GM12878 (cell line): ENCODE measurements at regions not wholly inside any gene's neighbourhood (a gene's known extent, or its start where the extent isn't known, plus 50 kb on each side); places are given as distances from the start of the nearest gene placed in this dataset.

Source experiments
- ATAC-seq: fragments of 200-7000 bp; cut with Tn5 transposase; 3 replicates; pipeline ENCODE4 v1.9.1; 2020; ENCODE audit warnings: mild to moderate bottlenecking, moderate library complexity
- BruUV-seq: library from RNA; stranded (reverse); fragments of 400-500 nt; replicated peaks from 2 replicates; lab custom pipeline; 2021; lab: Mats Ljungman, UMichigan
- CTCF ChIA-PET: fragments of 300-600 bp; sonication (Branson Sonifier 250); formaldehyde crosslinking; extraction: SDS; loops from one replicate; lab custom pipeline; 2021; ENCODE audit warnings: inconsistent platforms; lab: Yijun Ruan, JAX
- POLR2A ChIA-PET: fragments of 350-600 bp; formaldehyde crosslinking; extraction: SDS; loops from one replicate; lab custom pipeline; 2021; ENCODE audit warnings: inconsistent platforms; lab: Charles Lee
- RAD21 ChIA-PET: fragments of 300-600 bp; sonication (Branson Sonifier 250); formaldehyde crosslinking; loops from one replicate; lab custom pipeline; 2023; ENCODE audit warnings: antibody characterized with exemption; ENCODE audit not compliant: unreplicated experiment; lab: Charles Lee
- SMC1A ChIA-PET: fragments of 300-600 bp; sonication (Branson Sonifier 250); formaldehyde crosslinking; loops from one replicate; lab custom pipeline; 2023; ENCODE audit not compliant: unreplicated experiment, uncharacterized antibody; lab: Charles Lee
- DNase-seq: peaks from one replicate; pipeline ENCODE4 v3.0.0-alpha.2; 2011; ENCODE audit warnings: low read depth, low spot score
- FAIRE-seq: peaks from 3 replicates; lab custom pipeline; 2011; peaks lifted over from hg19 to GRCh38; lab: Jason Lieb, UNC
- H2AFZ ChIP-seq: 2 replicates; pipeline ENCODE4 v1.6.0; 2011; ENCODE audit warnings: low read depth, low read length, control low read depth; ENCODE audit not compliant: control insufficient read depth
- H3K27ac ChIP-seq: 2 replicates; pipeline ENCODE4 v1.5.1; 2011; ENCODE audit warnings: control low read depth; ENCODE audit not compliant: control insufficient read depth, insufficient read depth
- H3K27me3 ChIP-seq, 2 experiments: replicated peaks in 1 of 2; 2 replicates each; pipeline versions ENCODE4 v1.6.0 to v1.6.1; 2011; ENCODE audit warnings: low read length in 1 of 2; ENCODE audit not compliant: control insufficient read depth in 2 of 2, insufficient read depth in 2 of 2
- H3K36me3 ChIP-seq, 2 experiments: 2 replicates each; pipeline ENCODE4 v1.5.1; 2011; ENCODE audit warnings: low read length in 1 of 2; ENCODE audit not compliant: control insufficient read depth in 2 of 2, insufficient read depth in 2 of 2
- H3K4me1 ChIP-seq: 2 replicates; pipeline ENCODE4 v1.6.1; 2011; ENCODE audit warnings: mild to moderate bottlenecking, low read length, moderate library complexity, mixed read lengths; ENCODE audit not compliant: control insufficient read depth, insufficient read depth
- H3K4me2 ChIP-seq: 2 replicates; pipeline ENCODE4 v1.6.0; 2011; ENCODE audit warnings: control low read depth; ENCODE audit not compliant: control insufficient read depth, insufficient read depth
- H3K4me3 ChIP-seq: fragments of 200-600 bp; sonication (generic); 2 replicates; pipeline ENCODE4 v1.5.1; 2016
- H3K79me2 ChIP-seq: 2 replicates; pipeline ENCODE4 v1.6.0; 2011; ENCODE audit warnings: low read length; ENCODE audit not compliant: control insufficient read depth, insufficient read depth
- H3K9ac ChIP-seq: 2 replicates; pipeline ENCODE4 v1.8.0; 2011; ENCODE audit warnings: low read length, control low read depth, mixed read lengths; ENCODE audit not compliant: control insufficient read depth, insufficient read depth
- H3K9me3 ChIP-seq: replicated peaks from 3 replicates; pipeline ENCODE4 v1.5.1; 2011; ENCODE audit warnings: mild to moderate bottlenecking, low read length; ENCODE audit not compliant: control insufficient read depth, insufficient read depth
- H4K20me1 ChIP-seq: 2 replicates; pipeline ENCODE4 v1.6.0; 2011; ENCODE audit not compliant: control insufficient read depth, insufficient read depth
- ATF3 ChIP-seq: IDR thresholded peaks from 2 replicates; pipeline ENCODE4 v1.6.1; 2011; ENCODE audit warnings: low read depth, mild to moderate bottlenecking, low read length, moderate library complexity, borderline replicate concordance; ENCODE audit errors: extremely low read depth
- BACH1 ChIP-seq: fragments of 450-650 bp; IDR thresholded peaks from 2 replicates; pipeline ENCODE4 v1.6.1; 2017; ENCODE audit warnings: mild to moderate bottlenecking, borderline replicate concordance
- BHLHE40 ChIP-seq, 2 experiments: fragments of 450-650 bp in 1 of 2; IDR thresholded peaks; 2 replicates each; pipeline ENCODE4 v1.6.1; 2011 to 2017; ENCODE audit warnings: low read depth in 2 of 2, borderline replicate concordance in 1 of 2, improper control_type of control experiment in 1 of 2, low read length in 1 of 2, mild to moderate bottlenecking in 1 of 2
- BRCA1 ChIP-seq: IDR thresholded peaks from 2 replicates; pipeline ENCODE4 v1.6.1; 2011; ENCODE audit warnings: low read depth, low read length, improper control_type of control experiment
- CREM ChIP-seq: IDR thresholded peaks from 2 replicates; pipeline ENCODE4 v1.6.1; 2014; ENCODE audit warnings: antibody characterized with exemption, low read depth
- CUX1 ChIP-seq: IDR thresholded peaks from 2 replicates; pipeline ENCODE4 v1.6.1; 2012; ENCODE audit warnings: improper control_type of control experiment, low read depth, low read length; ENCODE audit not compliant: insufficient replicate concordance
- RCOR1 ChIP-seq: conservative IDR thresholded peaks from 2 replicates; pipeline ENCODE4 v1.6.1; 2012; ENCODE audit warnings: low read depth, low read length, improper control_type of control experiment
- SRF ChIP-seq, 2 experiments: IDR thresholded peaks; 2 replicates each; pipeline ENCODE4 v1.6.1; 2011; ENCODE audit warnings: low read depth in 2 of 2, low read length in 2 of 2, mild to moderate bottlenecking in 1 of 2, moderate library complexity in 1 of 2
- ZNF207 ChIP-seq: fragments of 450-650 bp; IDR thresholded peaks from 2 replicates; pipeline ENCODE4 v1.6.1; 2014; ENCODE audit warnings: antibody characterized with exemption, mild to moderate bottlenecking, borderline replicate concordance
- ZNF24 ChIP-seq: fragments of 450-650 bp; IDR thresholded peaks from 2 replicates; pipeline ENCODE4 v1.6.1; 2017; ENCODE audit warnings: antibody characterized with exemption, mild to moderate bottlenecking
- ZZZ3 ChIP-seq: IDR thresholded peaks from 2 replicates; pipeline ENCODE4 v1.6.1; 2011; ENCODE audit warnings: low read depth; ENCODE audit not compliant: control insufficient read depth, insufficient read length
- WGBS: methylation state at CpG from one replicate; pipeline ENCODE4 v1.1.6; 2016; ENCODE audit warnings: low lambda C conversion rate; ENCODE audit not compliant: insufficient replicate concordance, insufficient coverage; ENCODE audit errors: missing lambda C conversion rate; 5-methylcytosine and 5-hydroxymethylcytosine counted together
- in situ Hi-C: fragments of 300-500 bp; cut with MboI; formaldehyde crosslinking; loops from 9 replicates; pipeline ENCODE4 v1.14.3; 2018; ENCODE audit warnings: mixed read lengths
- intact Hi-C: fragments of 100-400 bp; cut with micrococcal nuclease; formaldehyde crosslinking; loops from one replicate; pipeline ENCODE4 v1.14.2; 2022; ENCODE audit not compliant: unreplicated experiment

- no peak overlapping the region for H3K4me2 ChIP-seq
- no peak for FAIRE-seq
- intact Hi-C loops = no loop called here
- BruUV-seq = no TSS peak
- no peak for DNase-seq
- POLR2A ChIA-PET = no interaction called here
- no peaks in the 10 kb centered on the region for H3K9me3 ChIP-seq
- SMC1A ChIA-PET = no interaction called here
- H4K20me1 ChIP-seq = no peaks in the 10 kb centered on the region
- TF ChIP-seq BHLHE40 (IDR thresholded peaks at IDR 0.05; ENCODE audit: borderline replicate concordance in 1 of 2, low read depth in 2 of 2, low read length in 1 of 2) (no peak), CUX1 (no peak), ZNF24 (no peak), ATF3 (no peak), CREM (no peak), RCOR1 (no peak), ZNF207 (no peak), SRF (IDR thresholded peaks at IDR 0.05; ENCODE audit: low read depth in 2 of 2, low read length in 2 of 2) (no peak), BRCA1 (no peak), BACH1 (no peak), ZZZ3 (no peak)
- RAD21 ChIA-PET = no interaction called here
- H3K79me2 ChIP-seq = no peaks in the 10 kb centered on the region
- no peaks in the 10 kb centered on the region; a peak in 1 of 4 replicates for H3K27me3 ChIP-seq
- WGBS = 100% methylated on average over 6 of the region's 6 CpGs
- in situ Hi-C loops = no loop called here
- no peak overlapping the region for H3K4me3 ChIP-seq
- no peak overlapping the region for H3K27ac ChIP-seq
- CTCF ChIA-PET = interaction anchor here (1.2 kb wide), 1 partner anchor 18 kb away, joined by 3 read pairs; no protein-coding TSS in a partner anchor
- no peaks in the 10 kb centered on the region for H3K36me3 ChIP-seq
- no peak for ATAC-seq
- no peaks in the 10 kb centered on the region; the same call in 1 of the 2 replicates for H3K4me1 ChIP-seq
- H3K9ac ChIP-seq = no peak overlapping the region
- no peak overlapping the region for H2AFZ ChIP-seq
Measured at GRCh38 chr3:11716573-11717290, 73.0 kb upstream of the VGLL4 start.
